ENCODE measurements at regions not wholly inside any gene's neighbourhood (a gene's known extent, or its start where the extent isn't known, plus 50 kb on each side); places are given as distances from the start of the nearest gene placed in this dataset.

GRCh38 chrX:117429501-117429900 is 687.1 kb downstream of the KLHL13 start:
- TF ChIP-seq POLR2A (IDR thresholded peaks at IDR 0.05), result no peak
- no peak for TF ChIP-seq CTCF (IDR thresholded peaks at IDR 0.05)
